Globus pallidus (tissue), 1 donor: ENCODE measurements at regions not wholly inside any gene's neighbourhood (a gene's known extent, or its start where the extent isn't known, plus 50 kb on each side); places are given as distances from the start of the nearest gene placed in this dataset.
A peak's percentile ranks its signal among the peaks of the same experiment; 100 is the strongest.
"Not testable (repeated sequence)": the region's sequence is repeated elsewhere in the genome, so short reads cannot be mapped to it uniquely, and the experiment has no call there.

Experiments
- DNase-seq: peaks from one replicate; pipeline ENCODE4 v3.0.0-alpha.2; 2015; ENCODE audit warnings: low spot score

DNA sequence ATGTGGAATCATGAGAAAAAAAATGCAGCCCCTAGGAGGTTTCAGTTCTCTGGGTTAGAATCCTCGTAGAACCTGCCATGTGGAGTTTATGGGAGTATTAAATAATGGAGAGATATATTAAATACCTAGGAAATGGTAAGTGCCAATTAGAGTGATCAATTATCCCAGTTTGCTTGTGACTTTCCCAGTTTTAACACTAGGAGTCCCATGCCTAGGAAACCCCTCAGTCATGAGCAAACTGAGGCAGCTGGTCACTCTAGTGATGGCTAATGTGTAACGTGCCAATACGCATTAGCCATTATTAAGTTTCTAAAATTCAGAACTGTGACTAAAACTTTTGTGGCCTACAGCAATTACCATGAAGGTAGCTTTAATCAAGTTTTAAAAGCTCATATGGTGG is 720.6 kb downstream of the TAF11L14 start:
- no peak for DNase-seq

DNA sequence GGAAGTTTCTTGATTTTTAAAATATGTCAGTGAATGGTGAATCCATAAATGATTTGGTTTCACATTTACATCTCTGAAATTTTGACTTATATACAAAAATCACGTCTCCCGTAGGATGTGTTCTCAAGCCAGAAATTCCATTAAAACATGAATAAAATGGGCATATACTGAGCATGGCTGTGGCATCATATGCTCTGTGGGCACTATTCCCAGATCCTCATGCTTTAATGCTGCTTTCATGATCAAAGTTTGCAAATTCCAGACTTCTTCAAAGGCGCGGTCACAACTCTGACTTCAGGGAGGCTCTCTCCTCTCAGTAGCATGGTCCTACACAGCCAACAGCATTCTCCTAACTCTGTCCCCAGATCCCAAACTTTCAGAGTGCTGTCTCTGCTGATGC is 723.2 kb downstream of the TAF11L14 start:
- DNase-seq, result no peak

DNA sequence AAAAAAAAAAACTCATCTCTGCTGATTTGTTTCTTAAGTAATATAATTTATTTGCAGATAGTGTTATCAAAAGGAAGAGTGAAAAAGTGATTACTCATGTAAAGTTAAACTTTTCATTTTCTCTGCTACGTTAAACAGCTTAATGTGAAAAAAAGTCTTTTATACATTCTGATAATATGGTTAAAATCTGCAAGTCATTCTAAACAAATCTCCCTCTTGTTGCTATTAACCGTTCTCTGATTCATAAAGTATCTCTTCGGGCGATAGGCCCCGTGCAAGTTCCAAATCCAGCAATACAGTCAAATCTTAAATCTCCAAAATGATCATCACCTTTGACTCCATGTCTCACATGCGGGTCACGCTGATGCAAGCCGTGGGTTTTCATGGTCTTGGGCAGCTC is 732.0 kb downstream of the TAF11L14 start:
- no peak for DNase-seq

DNA sequence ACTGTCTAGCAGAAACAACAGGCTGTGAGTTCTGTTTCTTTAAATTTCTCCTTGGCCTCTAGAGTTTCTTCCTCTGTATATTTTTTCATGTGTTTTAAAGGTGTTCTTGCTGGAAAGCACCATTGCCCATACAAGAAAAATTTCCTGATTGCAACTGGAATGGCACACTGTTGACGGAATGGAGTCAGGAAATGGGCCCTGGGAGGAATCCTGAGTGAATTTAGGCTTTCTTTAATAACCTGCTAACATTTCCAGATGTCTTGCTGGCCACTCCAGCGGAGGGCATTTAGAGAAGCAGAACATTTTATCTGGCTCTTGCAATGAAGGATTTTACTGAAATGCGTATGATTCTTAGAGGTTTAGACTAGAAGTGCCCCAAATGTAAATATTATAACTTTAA is 736.3 kb downstream of the TAF11L14 start:
- no peak for DNase-seq

- no peak for DNase-seq
Observed at GRCh38 chr5:18375641-18376040, 741.4 kb downstream of the TAF11L14 start.

DNA sequence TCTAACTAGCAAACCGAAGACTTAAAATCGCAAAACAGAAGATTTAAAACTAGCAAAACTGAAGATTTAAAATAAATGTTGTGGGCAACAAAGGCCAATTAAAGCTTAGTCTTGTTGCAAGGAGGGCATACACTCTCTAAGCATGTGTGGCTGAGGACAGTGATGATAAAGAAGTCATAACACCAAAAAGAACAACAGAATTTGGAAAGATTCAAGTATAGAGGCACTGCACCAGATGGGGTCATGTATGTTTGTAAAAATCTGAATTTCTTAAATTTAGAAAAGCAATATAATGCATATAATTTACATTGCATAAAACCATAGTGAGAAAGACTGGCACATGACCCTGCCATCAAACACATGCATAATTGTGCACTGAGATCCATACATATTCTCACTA is 743.8 kb downstream of the TAF11L14 start:
- no peak for DNase-seq

DNA sequence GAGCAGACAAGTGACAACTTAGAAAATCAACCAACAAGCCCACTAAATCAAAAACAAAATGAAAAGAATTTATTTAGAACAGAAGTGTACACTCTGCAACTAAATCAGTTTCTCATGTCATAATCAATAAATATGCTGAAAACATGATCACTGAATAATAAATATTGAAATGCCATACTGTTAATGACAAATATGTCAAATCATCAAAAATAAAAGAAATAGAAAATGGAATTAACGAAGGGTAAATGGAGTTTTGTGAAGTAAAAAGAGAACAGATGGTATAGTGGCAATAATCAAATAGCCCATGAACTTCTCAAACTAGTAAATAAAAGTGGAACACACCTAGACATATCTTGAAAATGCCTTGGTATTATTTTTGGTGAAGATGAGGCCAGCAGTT is 744.9 kb downstream of the TAF11L14 start:
- no peak for DNase-seq

- no peak for DNase-seq
Observed at GRCh38 chr5:18380729-18381362, 746.6 kb downstream of the TAF11L14 start.

GRCh38 chr5:18393565-18394442 is 759.5 kb downstream of the TAF11L14 start:
- peak; percentile 69 for DNase-seq

DNA sequence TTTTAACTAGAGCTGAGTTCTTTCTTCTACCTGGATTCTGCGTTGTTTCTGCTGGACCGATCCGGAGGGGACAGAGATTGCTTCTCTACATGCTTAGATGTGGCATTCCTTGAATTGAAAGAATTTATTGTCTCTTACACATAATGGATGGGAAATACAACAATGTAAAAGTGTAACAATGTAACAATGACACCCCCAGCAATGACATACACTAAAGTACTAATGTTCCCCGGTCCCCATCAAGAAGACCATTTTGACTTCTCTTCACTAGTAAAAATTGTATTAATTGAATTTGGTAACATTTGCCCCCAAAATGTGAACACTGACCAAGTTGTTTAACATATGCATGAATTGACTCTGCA is 760.2 kb downstream of the TAF11L14 start:
- no peak for DNase-seq

DNA sequence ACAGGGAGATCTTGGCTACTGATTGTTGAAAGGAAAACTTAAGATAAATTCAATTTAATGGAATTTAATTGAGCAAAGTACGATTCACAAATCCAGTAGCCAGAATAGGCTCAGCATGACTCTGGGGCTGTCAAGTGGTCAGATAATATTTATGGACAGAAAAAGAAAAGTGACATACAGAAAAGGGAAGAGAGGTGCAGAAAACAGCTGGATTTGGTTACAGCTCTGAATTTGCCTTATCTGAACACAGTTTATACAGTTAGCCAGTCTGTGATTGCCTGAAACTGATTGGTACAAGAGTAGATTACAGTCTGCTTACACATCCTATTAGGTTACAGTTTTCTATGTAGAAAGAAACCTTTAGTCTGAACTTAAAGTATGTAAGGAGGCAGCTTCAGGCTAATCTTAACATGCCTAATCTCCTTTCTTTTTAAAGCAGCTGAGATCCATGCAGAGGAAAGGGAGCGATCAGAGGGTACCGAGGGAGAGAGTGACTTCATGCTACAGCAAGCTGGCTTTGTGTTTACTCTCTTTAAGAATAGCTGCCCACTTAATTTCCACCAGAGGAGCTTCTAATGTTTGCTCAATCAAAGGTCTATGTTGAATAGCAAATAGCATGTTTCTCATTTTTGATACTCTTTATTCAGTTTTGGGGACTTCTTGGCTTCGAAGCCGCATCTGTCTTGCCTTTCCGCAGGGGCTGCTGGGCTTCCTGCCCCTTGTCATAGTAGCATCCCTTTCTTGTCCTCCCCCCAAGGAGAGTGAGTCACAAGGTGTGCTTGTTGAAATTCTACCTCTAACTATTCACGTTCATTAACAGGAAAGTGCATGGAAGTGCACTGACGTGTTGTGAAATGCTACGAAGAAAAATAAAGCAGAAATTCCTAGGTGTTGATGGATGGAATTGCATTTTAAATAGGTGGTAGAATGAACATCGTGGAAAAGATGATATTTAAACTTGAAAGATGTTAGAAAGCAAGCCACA is 761.2 kb downstream of the TAF11L14 start:
- no peak for DNase-seq

DNA sequence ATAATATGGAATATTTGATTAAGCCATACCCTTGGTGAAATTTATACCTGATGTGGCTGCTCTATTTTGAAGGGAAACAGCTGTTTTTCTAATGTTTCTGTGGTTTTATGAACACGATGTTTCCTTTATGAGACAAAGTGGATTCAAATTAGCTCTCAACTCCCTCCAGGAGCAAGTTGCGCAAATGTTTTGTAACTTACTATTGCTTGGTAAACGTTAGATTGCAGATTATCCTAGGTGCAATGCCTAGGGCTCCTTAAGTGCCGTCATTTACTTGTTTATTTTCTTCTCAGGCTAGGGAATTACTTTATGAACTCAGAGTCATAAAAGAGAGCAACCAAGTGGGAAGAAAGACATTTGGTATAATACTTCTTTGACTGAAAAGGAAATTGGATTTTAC is 763.1 kb downstream of the TAF11L14 start:
- DNase-seq, result no peak

DNA sequence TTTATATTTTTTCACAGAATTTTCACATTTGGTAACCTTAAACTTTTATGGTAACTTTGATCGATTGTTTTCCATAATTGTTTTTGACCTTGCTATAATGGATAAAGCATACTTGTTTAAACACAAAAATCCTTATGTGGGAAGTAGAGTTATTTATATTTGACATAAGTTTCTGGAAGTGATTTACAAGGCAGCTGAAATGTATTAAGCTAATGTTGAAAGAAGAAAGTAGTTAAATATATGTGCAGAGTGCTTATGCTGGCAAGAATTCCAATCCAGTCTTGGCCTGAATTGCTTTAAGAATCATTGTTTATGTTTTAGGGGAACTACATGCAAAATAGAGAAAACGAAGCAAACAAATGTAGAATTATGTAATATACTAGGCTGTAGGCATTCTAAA is 763.6 kb downstream of the TAF11L14 start:
- DNase-seq, result no peak

DNA sequence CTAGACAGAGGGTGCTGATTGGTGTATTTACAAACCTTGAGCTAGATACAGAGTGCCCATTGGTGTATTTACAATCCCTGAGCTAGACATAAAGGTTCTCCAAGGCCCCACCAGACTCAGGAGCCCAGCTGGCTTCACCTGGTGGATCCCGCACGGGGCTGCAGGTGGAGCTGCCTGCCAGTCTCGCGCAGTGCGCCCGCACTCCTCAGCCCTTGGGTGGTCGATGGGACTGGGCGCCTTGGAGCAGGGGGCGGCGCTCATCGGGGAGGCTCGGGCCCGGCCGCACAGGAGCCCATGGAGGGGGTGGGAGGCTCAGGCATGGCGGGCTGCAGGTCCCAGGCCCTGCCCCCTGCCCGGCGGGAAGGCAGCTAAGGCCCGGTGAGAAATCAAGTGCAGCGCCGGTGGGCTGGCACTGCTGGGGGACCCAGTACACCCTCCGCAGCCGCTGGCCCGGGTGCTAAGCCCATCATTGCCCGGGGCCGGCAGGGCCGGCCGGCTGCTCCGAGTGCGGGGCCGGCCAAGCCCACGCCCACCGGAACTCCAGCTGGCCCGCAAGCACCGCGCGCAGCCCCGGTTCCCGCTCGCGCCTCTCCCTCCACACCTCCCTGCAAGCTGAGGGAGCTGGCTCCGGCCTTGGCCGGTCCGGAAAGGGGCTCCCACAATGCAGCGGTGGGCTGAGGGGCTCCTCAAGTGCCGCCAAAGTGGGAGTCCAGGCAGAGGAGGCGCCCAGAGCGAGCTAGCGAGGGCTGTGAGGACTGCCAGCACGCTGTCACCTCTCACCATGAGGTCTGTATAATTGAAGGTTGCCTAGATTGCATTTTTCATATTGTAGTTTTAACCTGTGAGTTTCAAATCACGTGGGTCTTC is 765.4 kb downstream of the TAF11L14 start:
- DNase-seq, result not testable (repeated sequence)

GRCh38 chr5:18403141-18403540 is 768.9 kb downstream of the TAF11L14 start:
- no peak for DNase-seq

- no peak for DNase-seq
Observed at GRCh38 chr5:18403941-18404438, 769.7 kb downstream of the TAF11L14 start.

- DNase-seq, result no peak
Observed at GRCh38 chr5:18420711-18421110, 786.5 kb downstream of the TAF11L14 start.

DNA sequence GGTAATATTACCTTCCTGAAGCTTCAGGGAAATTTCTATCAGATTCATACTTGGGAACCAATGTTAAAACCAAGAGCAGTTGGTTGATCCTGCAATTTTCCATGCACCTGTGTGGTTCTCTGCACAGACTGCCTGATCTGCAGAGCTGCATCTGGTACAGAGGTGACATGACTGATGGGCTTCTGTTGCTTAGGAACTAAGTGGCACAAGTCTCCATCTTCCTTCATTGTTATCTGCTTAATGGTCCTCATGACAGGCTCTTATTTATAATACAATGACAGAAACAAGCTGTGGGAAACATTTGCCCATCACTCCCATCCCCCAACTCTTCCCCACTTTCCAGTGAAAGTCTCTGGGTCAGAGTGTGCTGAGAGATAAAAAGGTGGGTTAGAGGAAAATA is 799.1 kb downstream of the TAF11L14 start:
- no peak for DNase-seq

DNA sequence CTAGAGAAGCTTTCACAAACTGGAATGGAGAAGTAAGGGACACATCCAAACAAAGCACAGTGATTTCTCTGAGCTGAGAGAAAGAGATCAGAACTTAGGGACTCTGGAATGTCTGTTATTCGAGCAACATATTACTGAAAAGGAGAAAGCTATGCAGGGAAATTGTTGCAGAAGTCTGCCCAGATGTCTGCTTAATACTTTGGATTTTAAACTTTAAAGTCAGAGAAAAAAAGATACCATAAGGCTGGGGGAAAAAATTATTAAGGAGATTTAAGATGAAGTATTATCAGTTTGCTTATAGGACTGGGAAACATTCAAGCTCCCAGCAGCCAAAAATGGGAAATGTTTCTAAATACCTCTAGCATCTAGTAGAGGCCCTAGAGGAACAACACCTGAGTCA is 803.9 kb downstream of the TAF11L14 start:
- DNase-seq, result no peak

- DNase-seq, result no peak
Observed at GRCh38 chr5:18455521-18455920, 821.3 kb downstream of the TAF11L14 start.

- DNase-seq, result no peak
Observed at GRCh38 chr5:18457255-18457654, 823.0 kb downstream of the TAF11L14 start.
